IMR-90 (cell line): ENCODE measurements at regions not wholly inside any gene's neighbourhood (a gene's known extent, or its start where the extent isn't known, plus 50 kb on each side); places are given as distances from the start of the nearest gene placed in this dataset.

ENCODE experiments used
- ATAC-seq: fragments of 200-7000 bp; cut with Tn5 transposase; 2 replicates; pipeline ENCODE4 v1.9.1; 2020; ENCODE audit warnings: low read depth, mild to moderate bottlenecking, moderate library complexity
- BruUV-seq: library from RNA; stranded (reverse); fragments of 400-500 nt; replicated peaks from 2 replicates; lab custom pipeline; 2021; lab: Mats Ljungman, UMichigan
- CTCF ChIA-PET: fragments of 300-600 bp; formaldehyde crosslinking; extraction: SDS; loops from one replicate; lab custom pipeline; 2021; ENCODE audit warnings: antibody characterized with exemption; lab: Yijun Ruan, JAX
- POLR2A ChIA-PET: fragments of 300-600 bp; sonication (Branson Sonifier 250); formaldehyde crosslinking; loops from one replicate; lab custom pipeline; 2022; ENCODE audit warnings: antibody characterized with exemption; ENCODE audit not compliant: unreplicated experiment; lab: Charles Lee
- DNase-seq: peaks from one replicate; pipeline ENCODE4 v3.0.0; 2013
- H2AFZ ChIP-seq: replicated peaks from 2 replicates; pipeline ENCODE3; 2013; ENCODE audit warnings: low read length, mild to moderate bottlenecking; ENCODE audit not compliant: poor library complexity
- H2AK5ac ChIP-seq: 2 replicates; pipeline ENCODE4 v1.6.1; 2013; ENCODE audit warnings: low read depth, low read length, inconsistent platforms
- H2AK9ac ChIP-seq: replicated peaks from 2 replicates; pipeline ENCODE3; 2013; ENCODE audit warnings: mild to moderate bottlenecking, low read depth, low read length, moderate library complexity; ENCODE audit not compliant: poor library complexity
- H2BK120ac ChIP-seq: 2 replicates; pipeline ENCODE4 v1.6.1; 2013; ENCODE audit warnings: low read depth, low read length, inconsistent platforms
- H2BK15ac ChIP-seq: 3 replicates; pipeline ENCODE4 v1.6.1; 2013; ENCODE audit warnings: low read depth, low read length, inconsistent platforms
- H2BK20ac ChIP-seq: 2 replicates; pipeline ENCODE4 v1.6.1; 2013; ENCODE audit warnings: low read depth, mild to moderate bottlenecking, inconsistent platforms, low read length, moderate library complexity
- H2BK5ac ChIP-seq: 2 replicates; pipeline ENCODE4 v1.6.1; 2013; ENCODE audit warnings: mild to moderate bottlenecking, low read depth, low read length, inconsistent platforms; ENCODE audit not compliant: poor library complexity, severe bottlenecking
- H3K14ac ChIP-seq: replicated peaks from 2 replicates; pipeline ENCODE4 v1.6.1; 2013; ENCODE audit warnings: low read depth, low read length, inconsistent platforms
- H3K18ac ChIP-seq: 2 replicates; pipeline ENCODE4 v1.6.1; 2013; ENCODE audit warnings: low read depth, low read length, control low read depth
- H3K23ac ChIP-seq: 2 replicates; pipeline ENCODE4 v1.6.1; 2013; ENCODE audit warnings: low read depth, low read length, inconsistent platforms
- H3K27ac ChIP-seq: 2 replicates; pipeline ENCODE4 v1.5.1; 2013; ENCODE audit warnings: mild to moderate bottlenecking, control low read depth, low read length; ENCODE audit not compliant: insufficient read depth
- H3K27me3 ChIP-seq: 2 replicates; pipeline ENCODE4 v1.6.1; 2013; ENCODE audit warnings: low read length; ENCODE audit not compliant: control insufficient read depth, insufficient read depth
- H3K36me3 ChIP-seq: 2 replicates; pipeline ENCODE4 v1.6.1; 2013; ENCODE audit warnings: low read length, mixed read lengths; ENCODE audit not compliant: control insufficient read depth, insufficient read depth
- H3K4ac ChIP-seq: 2 replicates; pipeline ENCODE4 v1.6.1; 2013; ENCODE audit warnings: low read depth, low read length, inconsistent platforms
- H3K4me1 ChIP-seq: 2 replicates; pipeline ENCODE4 v1.6.1; 2013; ENCODE audit warnings: low read length, mixed read lengths; ENCODE audit not compliant: control insufficient read depth, insufficient read depth
- H3K4me2 ChIP-seq: 2 replicates; pipeline ENCODE4 v1.6.1; 2013; ENCODE audit warnings: low read depth, mild to moderate bottlenecking, control low read depth, low read length, moderate library complexity
- H3K4me3 ChIP-seq: 2 replicates; pipeline ENCODE4 v1.5.1; 2013; ENCODE audit warnings: low read depth, mild to moderate bottlenecking, control low read depth, low read length, moderate library complexity; ENCODE audit not compliant: insufficient read depth
- H3K56ac ChIP-seq: 2 replicates; pipeline ENCODE4 v1.6.1; 2013; ENCODE audit warnings: low read length, inconsistent platforms; ENCODE audit not compliant: insufficient read depth; ENCODE audit errors: extremely low read depth
- H3K79me1 ChIP-seq, 2 experiments: 2 replicates each; pipeline ENCODE4 v1.6.1; 2013; ENCODE audit warnings: low read length in 2 of 2, inconsistent platforms in 1 of 2, low read depth in 1 of 2
- H3K9ac ChIP-seq: 2 replicates; pipeline ENCODE4 v1.6.1; 2013; ENCODE audit warnings: low read depth, low read length, control low read depth
- H3K9me1 ChIP-seq: 2 replicates; pipeline ENCODE4 v1.6.1; 2013; ENCODE audit warnings: low read length, inconsistent platforms; ENCODE audit not compliant: insufficient read depth
- H3K9me3 ChIP-seq: 2 replicates; pipeline ENCODE4 v1.6.1; 2013; ENCODE audit warnings: low read length; ENCODE audit not compliant: control insufficient read depth, insufficient read depth
- H4K20me1 ChIP-seq: 2 replicates; pipeline ENCODE4 v1.6.1; 2013; ENCODE audit warnings: low read length, inconsistent platforms; ENCODE audit not compliant: insufficient read depth
- H4K5ac ChIP-seq: 2 replicates; pipeline ENCODE4 v1.6.1; 2013; ENCODE audit warnings: mild to moderate bottlenecking, low read depth, low read length, control low read depth
- H4K8ac ChIP-seq, 2 experiments: 2 replicates each; pipeline ENCODE4 v1.6.1; 2013; ENCODE audit warnings: low read depth in 2 of 2, low read length in 2 of 2, control low read depth in 1 of 2, inconsistent platforms in 1 of 2
- H4K91ac ChIP-seq: 2 replicates; pipeline ENCODE4 v1.6.1; 2013; ENCODE audit warnings: low read depth, low read length, inconsistent platforms; ENCODE audit not compliant: insufficient read depth
- BHLHE40 ChIP-seq: fragments of 150-350 bp; IDR thresholded peaks from 2 replicates; pipeline ENCODE4 v1.6.1; 2016; ENCODE audit warnings: mild to moderate bottlenecking, low read depth, low read length
- CEBPB ChIP-seq: IDR thresholded peaks from 2 replicates; pipeline ENCODE4 v1.6.1; 2012; ENCODE audit warnings: low read depth, low read length, improper control_type of control experiment
- CHD1 ChIP-seq: IDR thresholded peaks from 2 replicates; pipeline ENCODE4 v1.6.1; 2012; ENCODE audit warnings: low read depth, low read length, improper control_type of control experiment
- CTCF ChIP-seq: conservative IDR thresholded peaks from 2 replicates; pipeline ENCODE4 v1.5.1; 2012; ENCODE audit warnings: mild to moderate bottlenecking, low read depth, low read length, improper control_type of control experiment
- ELK1 ChIP-seq: fragments of 150-350 bp; IDR thresholded peaks from 2 replicates; pipeline ENCODE4 v1.6.1; 2016; ENCODE audit warnings: low read depth, mild to moderate bottlenecking, low read length, moderate library complexity, borderline replicate concordance
- FOS ChIP-seq: fragments of 150-350 bp; IDR thresholded peaks from 2 replicates; pipeline ENCODE4 v1.6.1; 2016; ENCODE audit warnings: low read depth, low read length
- MAFK ChIP-seq: IDR thresholded peaks from 2 replicates; pipeline ENCODE4 v1.6.1; 2012; ENCODE audit warnings: low read depth, low read length, improper control_type of control experiment
- MAZ ChIP-seq: IDR thresholded peaks from 2 replicates; pipeline ENCODE4 v1.6.1; 2012; ENCODE audit warnings: low read depth, mild to moderate bottlenecking, low read length, improper control_type of control experiment, moderate library complexity, borderline replicate concordance
- MXI1 ChIP-seq: IDR thresholded peaks from 2 replicates; pipeline ENCODE4 v1.6.1; 2012; ENCODE audit warnings: low read depth, mild to moderate bottlenecking, low read length, moderate library complexity, borderline replicate concordance
- NFE2L2 ChIP-seq: fragments of 150-350 bp; IDR thresholded peaks from 2 replicates; pipeline ENCODE4 v1.6.1; 2016; ENCODE audit warnings: low read depth, mild to moderate bottlenecking, low read length
- POLR2A ChIP-seq: IDR thresholded peaks from 2 replicates; pipeline ENCODE4 v1.6.1; 2012; ENCODE audit warnings: mild to moderate bottlenecking, low read depth, low read length
- RAD21 ChIP-seq: IDR thresholded peaks from 2 replicates; pipeline ENCODE4 v1.6.1; 2012; ENCODE audit warnings: low read length, improper control_type of control experiment
- RCOR1 ChIP-seq: IDR thresholded peaks from 2 replicates; pipeline ENCODE4 v1.6.1; 2012; ENCODE audit warnings: mild to moderate bottlenecking, low read length, improper control_type of control experiment; ENCODE audit not compliant: insufficient replicate concordance
- RFX5 ChIP-seq: IDR thresholded peaks from 2 replicates; pipeline ENCODE4 v1.8.0; 2012; ENCODE audit warnings: low read depth, mild to moderate bottlenecking, low read length, moderate library complexity
- SMC3 ChIP-seq: fragments of 150-350 bp; IDR thresholded peaks from 2 replicates; pipeline ENCODE4 v1.6.1; 2016; ENCODE audit warnings: low read depth, mild to moderate bottlenecking, antibody characterized with exemption, low read length, moderate library complexity
- USF2 ChIP-seq: fragments of 150-350 bp; IDR thresholded peaks from 2 replicates; pipeline ENCODE4 v1.6.1; 2017; ENCODE audit warnings: mild to moderate bottlenecking, antibody characterized with exemption, low read length, low read depth
- WGBS, 2 experiments: methylation state at CpG; one replicate each; pipeline versions ENCODE4 v1.1.5 to v1.1.7; 2013; ENCODE audit warnings: missing lambda C conversion rate in 2 of 2; ENCODE audit not compliant: insufficient read length in 1 of 2; ENCODE audit errors: extremely low coverage in 2 of 2; 5-methylcytosine and 5-hydroxymethylcytosine counted together
- dilution Hi-C: fragments of 300-500 bp; cut with HindIII; formaldehyde crosslinking; loops from one replicate; pipeline ENCODE4 v1.14.3; 2018; ENCODE audit warnings: low sequenced_read_pairs; ENCODE audit not compliant: unreplicated experiment
- in situ Hi-C: fragments of 300-500 bp; cut with MboI; formaldehyde crosslinking; loops from 3 replicates; pipeline ENCODE4 v1.14.3; 2019; ENCODE audit warnings: low sequenced_read_pairs, inconsistent platforms, mixed read lengths
- intact Hi-C: fragments of 100-400 bp; cut with micrococcal nuclease; formaldehyde crosslinking; loops from 2 replicates; pipeline ENCODE4 v1.10.0; 2022

- H4K5ac ChIP-seq, result no peak overlapping the region
- no peak overlapping the region for H3K23ac ChIP-seq
- H2BK15ac ChIP-seq, result no peak overlapping the region
- H3K9me1 ChIP-seq, result no peaks in the 10 kb centered on the region
- DNase-seq (no peak), ATAC-seq (no peak)
- no peak overlapping the region for H3K27ac ChIP-seq
- dilution Hi-C loops (no loop called here), in situ Hi-C loops (no loop called here), intact Hi-C loops (no loop called here)
- H2BK20ac ChIP-seq, result no peak overlapping the region
- no peak overlapping the region for H2AFZ ChIP-seq
- no peak overlapping the region for H2BK120ac ChIP-seq
- no peaks in the 10 kb centered on the region for H3K4me1 ChIP-seq
- no peaks in the 10 kb centered on the region for H3K9me3 ChIP-seq
- no peak overlapping the region for H2BK5ac ChIP-seq
- H3K9ac ChIP-seq, result no peak overlapping the region
- H3K14ac ChIP-seq, result no peak overlapping the region
- H3K36me3 ChIP-seq, result no peaks in the 10 kb centered on the region
- H4K8ac ChIP-seq, result no peak overlapping the region
- no peaks in the 10 kb centered on the region for H3K79me1 ChIP-seq
- H3K4ac ChIP-seq, result no peak overlapping the region
- POLR2A ChIA-PET, result interaction anchor here (0.6 kb wide), 1 partner anchor 65 kb away, joined by 5 read pairs; no protein-coding TSS in a partner anchor
- H3K4me2 ChIP-seq, result no peak overlapping the region
- no peaks in the 10 kb centered on the region for H3K27me3 ChIP-seq
- H3K4me3 ChIP-seq, result no peak overlapping the region
- TF ChIP-seq USF2, result no peak
- TF ChIP-seq ELK1, result no peak
- no peak for TF ChIP-seq BHLHE40
- no peak for TF ChIP-seq MXI1
- TF ChIP-seq POLR2A, result no peak
- TF ChIP-seq RAD21, result no peak
- TF ChIP-seq FOS, result no peak
- TF ChIP-seq RCOR1, result no peak
- TF ChIP-seq SMC3, result no peak
- no peak for TF ChIP-seq NFE2L2
- TF ChIP-seq MAZ, result no peak
- no peak for TF ChIP-seq CEBPB
- no peak for TF ChIP-seq CHD1
- no peak for TF ChIP-seq RFX5
- TF ChIP-seq MAFK, result no peak
- TF ChIP-seq CTCF, result no peak
- H3K56ac ChIP-seq, result no peak overlapping the region
- BruUV-seq, result no TSS peak
- CTCF ChIA-PET, result no interaction called here
- H2AK9ac ChIP-seq, result no peak overlapping the region
- H4K20me1 ChIP-seq, result no peaks in the 10 kb centered on the region
- H4K91ac ChIP-seq, result no peak overlapping the region
- no peak overlapping the region for H2AK5ac ChIP-seq
- H3K18ac ChIP-seq, result no peak overlapping the region
- WGBS, 2 experiments, result no CpG with 5 or more reads among the region's 2 CpGs
Measured at GRCh38 chr18:41798879-41799278, 156.2 kb upstream of the PIK3C3 start.
